ENCODE measurements at regions not wholly inside any gene's neighbourhood (a gene's known extent, or its start where the extent isn't known, plus 50 kb on each side); places are given as distances from the start of the nearest gene placed in this dataset.

GRCh38 chr9:86733929-86734328 is 213.4 kb downstream of the GAS1 start:
- H3K4me3 ChIP-seq (ENCODE audit: low read length in 3 of 3), result no peak overlapping the region
- H3K36me3 ChIP-seq (ENCODE audit: control insufficient read depth in 2 of 3, insufficient read depth in 3 of 3, low read length in 3 of 3), result no peaks in the 10 kb centered on the region
- no peaks in the 10 kb centered on the region for H3K27me3 ChIP-seq (ENCODE audit: control insufficient read depth, insufficient read depth, low read length)
- FAIRE-seq, result no peak
- no peaks in the 10 kb centered on the region for H3K4me1 ChIP-seq (ENCODE audit: control insufficient read depth in 2 of 3, insufficient read depth in 2 of 3, low read depth in 1 of 3, low read length in 3 of 3)
- H3K9ac ChIP-seq (ENCODE audit: low read length in 3 of 3), result no peak overlapping the region
- TF ChIP-seq CTCF (IDR thresholded peaks at IDR 0.05; ENCODE audit: borderline replicate concordance, extremely low read depth, insufficient read depth), result no peak
- no peaks in the 10 kb centered on the region for H3K9me3 ChIP-seq (ENCODE audit: control insufficient read depth in 2 of 3, insufficient read depth in 1 of 3, low read length in 3 of 3)
- intact Hi-C loops (cut with DNase I), result no loop called here
- H3K27ac ChIP-seq (ENCODE audit: low read depth in 2 of 2, low read length in 2 of 2), result no peak overlapping the region
- DNase-seq, result no peak

GRCh38 chr9:86732514-86733171 is 214.7 kb downstream of the GAS1 start:
- no peak for FAIRE-seq
- Histone ChIP-seq H3K4me3 (ENCODE audit: low read length in 3 of 3) (no peak overlapping the region), H3K9me3 (ENCODE audit: control insufficient read depth in 2 of 3, insufficient read depth in 1 of 3, low read length in 3 of 3) (no peaks in the 10 kb centered on the region), H3K9ac (ENCODE audit: low read length in 3 of 3) (no peak overlapping the region), H3K27ac (ENCODE audit: low read depth in 2 of 2, low read length in 2 of 2) (no peak overlapping the region), H3K27me3 (ENCODE audit: control insufficient read depth, insufficient read depth, low read length) (no peaks in the 10 kb centered on the region), H3K4me1 (ENCODE audit: control insufficient read depth in 2 of 3, insufficient read depth in 2 of 3, low read depth in 1 of 3, low read length in 3 of 3) (no peaks in the 10 kb centered on the region), H3K36me3 (ENCODE audit: control insufficient read depth in 2 of 3, insufficient read depth in 3 of 3, low read length in 3 of 3) (no peaks in the 10 kb centered on the region)
- intact Hi-C loops (cut with DNase I), result no loop called here
- no peak for TF ChIP-seq CTCF (IDR thresholded peaks at IDR 0.05; ENCODE audit: borderline replicate concordance, extremely low read depth, insufficient read depth)
- no peak for DNase-seq

- TF ChIP-seq CTCF (IDR thresholded peaks at IDR 0.05; ENCODE audit: borderline replicate concordance, extremely low read depth, insufficient read depth), result no peak
- intact Hi-C loops (cut with DNase I), result no loop called here
- H3K27ac ChIP-seq (ENCODE audit: low read depth in 2 of 2, low read length in 2 of 2), result no peak overlapping the region
- no peaks in the 10 kb centered on the region for H3K27me3 ChIP-seq (ENCODE audit: control insufficient read depth, insufficient read depth, low read length)
- no peaks in the 10 kb centered on the region for H3K4me1 ChIP-seq (ENCODE audit: control insufficient read depth in 2 of 3, insufficient read depth in 2 of 3, low read depth in 1 of 3, low read length in 3 of 3)
- FAIRE-seq (no peak), DNase-seq (peak in 2 of 5 donors; percentile 29 to 31)
- H3K9me3 ChIP-seq (ENCODE audit: control insufficient read depth in 2 of 3, insufficient read depth in 1 of 3, low read length in 3 of 3), result no peaks in the 10 kb centered on the region
- no peaks in the 10 kb centered on the region for H3K36me3 ChIP-seq (ENCODE audit: control insufficient read depth in 2 of 3, insufficient read depth in 3 of 3, low read length in 3 of 3)
- H3K4me3 ChIP-seq (ENCODE audit: low read length in 3 of 3), result no peak overlapping the region
- H3K9ac ChIP-seq (ENCODE audit: low read length in 3 of 3), result no peak overlapping the region
Observed at GRCh38 chr9:86731511-86732063, 215.7 kb downstream of the GAS1 start.
